HCT116 (cell line): ENCODE measurements at regions not wholly inside any gene's neighbourhood (a gene's known extent, or its start where the extent isn't known, plus 50 kb on each side); places are given as distances from the start of the nearest gene placed in this dataset.

ENCODE experiments used
- ATAC-seq: fragments of 200-7000 bp; cut with Tn5 transposase; 2 replicates; pipeline ENCODE4 v1.9.1; 2020; ENCODE audit warnings: mild to moderate bottlenecking, moderate library complexity
- BruUV-seq: library from RNA; stranded (reverse); fragments of 400-500 nt; replicated peaks from 2 replicates; lab custom pipeline; 2021; lab: Mats Ljungman, UMichigan
- CTCF ChIA-PET: fragments of 300-600 bp; sonication (Branson Sonifier 250); formaldehyde crosslinking; loops from one replicate; lab custom pipeline; 2021; ENCODE audit warnings: antibody characterized with exemption; lab: Charles Lee
- POLR2A ChIA-PET: fragments of 300-600, 350-600 bp; sonication (Branson Sonifier 250); formaldehyde crosslinking; loops from one replicate; lab custom pipeline; 2021; ENCODE audit warnings: antibody characterized with exemption; lab: Charles Lee
- RAD21 ChIA-PET, 2 experiments: fragments of 300-600 bp; sonication (Branson Sonifier 250); formaldehyde crosslinking; loops; one replicate each; lab custom pipeline; 2023; ENCODE audit warnings: low total read pairs in 2 of 2; ENCODE audit not compliant: uncharacterized antibody in 2 of 2, unreplicated experiment in 2 of 2, low non-redundant PET in 1 of 2; lab: Charles Lee
- DNase-seq: peaks from one replicate; pipeline ENCODE4 v3.0.0-alpha.2; 2010; ENCODE audit warnings: low read depth, low spot score
- H2AFZ ChIP-seq: fragments of 200-600 bp; shearing (Covaris generic), sonication (generic); 2 replicates; pipeline ENCODE4 v1.6.1; 2017; ENCODE audit warnings: low read depth, mixed run types, mixed read lengths, antibody characterized with exemption, low read length; ENCODE audit not compliant: poor library complexity, severe bottlenecking
- H3K27ac ChIP-seq: 2 replicates; pipeline ENCODE4 v1.5.1; 2012; ENCODE audit warnings: low read depth, low read length
- H3K27me3 ChIP-seq: fragments of 200-600 bp; sonication (generic); 2 replicates; pipeline ENCODE4 v1.6.1; 2016; ENCODE audit warnings: mixed run types, low read length, mixed read lengths; ENCODE audit not compliant: insufficient read depth
- H3K36me3 ChIP-seq, 2 experiments: fragments of 200-500 bp in 1 of 2; fragments of 200-600 bp in 1 of 2; sonication (Bioruptor generic) in 1 of 2; sonication (generic) in 1 of 2; 2 replicates each; pipeline versions ENCODE4 v1.5.1 to v1.6.1; 2014 to 2016; ENCODE audit warnings: low read length in 2 of 2, inconsistent platforms in 1 of 2, mixed read lengths in 1 of 2, mixed run types in 1 of 2; ENCODE audit not compliant: insufficient read depth in 2 of 2, control insufficient read depth in 1 of 2
- H3K4me1 ChIP-seq, 2 experiments: fragments of 200-600 bp in 1 of 2; sonication (generic) in 1 of 2; 2 replicates each; pipeline versions ENCODE4 v1.5.1 to v1.6.1; 2012 to 2017; ENCODE audit warnings: low read length in 2 of 2, inconsistent platforms in 1 of 2, mild to moderate bottlenecking in 1 of 2, mixed read lengths in 1 of 2, mixed run types in 1 of 2, moderate library complexity in 1 of 2; ENCODE audit not compliant: insufficient read depth in 2 of 2, control insufficient read depth in 1 of 2
- H3K4me2 ChIP-seq: fragments of 200-600 bp; sonication (generic); 2 replicates; pipeline ENCODE4 v1.6.1; 2017; ENCODE audit warnings: mixed run types, low read length, mixed read lengths
- H3K4me3 ChIP-seq, 2 experiments: fragments of 200-600 bp in 1 of 2; sonication (generic) in 1 of 2; replicated peaks in 1 of 2; 2 replicates each; pipeline ENCODE4 v1.5.1; 2011 to 2016; ENCODE audit warnings: low read length in 2 of 2, control low read depth in 1 of 2, low read depth in 1 of 2, mild to moderate bottlenecking in 1 of 2, mixed read lengths in 1 of 2, mixed run types in 1 of 2
- H3K79me2 ChIP-seq: fragments of 200-600 bp; sonication (generic); 2 replicates; pipeline ENCODE4 v1.6.1; 2017; ENCODE audit warnings: mild to moderate bottlenecking, mixed run types, low read length, moderate library complexity, mixed read lengths; ENCODE audit not compliant: insufficient read depth
- H3K9ac ChIP-seq: fragments of 200-600 bp; sonication (generic); 2 replicates; pipeline ENCODE4 v1.6.1; 2016; ENCODE audit warnings: low read length, mixed read lengths
- H3K9me2 ChIP-seq: fragments of 200-600 bp; sonication (generic), shearing (Covaris generic); 2 replicates; pipeline ENCODE4 v1.6.1; 2017; ENCODE audit warnings: mixed run types, mild to moderate bottlenecking, moderate library complexity; ENCODE audit not compliant: insufficient read depth
- H3K9me3 ChIP-seq, 2 experiments: fragments of 200-500 bp in 1 of 2; fragments of 200-600 bp in 1 of 2; sonication (Bioruptor generic) in 1 of 2; sonication (generic) in 1 of 2; 2 replicates each; pipeline ENCODE4 v1.6.1; 2014 to 2017; ENCODE audit warnings: low read length in 2 of 2, mixed read lengths in 2 of 2, inconsistent platforms in 1 of 2, low read depth in 1 of 2, mild to moderate bottlenecking in 1 of 2, mixed run types in 1 of 2, moderate library complexity in 1 of 2; ENCODE audit not compliant: control insufficient read depth in 1 of 2, insufficient read depth in 1 of 2
- H4K20me1 ChIP-seq: fragments of 200-600 bp; sonication (generic), shearing (Covaris generic); 2 replicates; pipeline ENCODE4 v1.6.1; 2017; ENCODE audit warnings: mixed run types, mild to moderate bottlenecking, moderate library complexity; ENCODE audit not compliant: insufficient read depth
- CBX3 ChIP-seq: IDR thresholded peaks from 2 replicates; pipeline ENCODE4 v1.6.1; 2012; ENCODE audit warnings: low read depth
- EGR1 ChIP-seq: IDR thresholded peaks from 2 replicates; pipeline ENCODE4 v1.6.1; 2012; ENCODE audit warnings: low read depth
- FOSL1 ChIP-seq: IDR thresholded peaks from 2 replicates; pipeline ENCODE4 v1.6.1; 2012; ENCODE audit warnings: low read depth
- JUND ChIP-seq: IDR thresholded peaks from 2 replicates; pipeline ENCODE4 v1.6.1; 2012
- POLR2A ChIP-seq: IDR thresholded peaks from 2 replicates; pipeline ENCODE4 v1.7.0; 2011; ENCODE audit warnings: borderline replicate concordance; ENCODE audit not compliant: insufficient read depth, insufficient read length; ENCODE audit errors: extremely low read depth
- POLR2AphosphoS5 ChIP-seq: IDR thresholded peaks from 2 replicates; pipeline ENCODE4 v1.6.1; 2011; ENCODE audit warnings: mild to moderate bottlenecking, low read depth, low read length, moderate library complexity
- RAD21 ChIP-seq: IDR thresholded peaks from 2 replicates; pipeline ENCODE4 v1.6.1; 2012; ENCODE audit warnings: low read depth, mild to moderate bottlenecking
- SIN3A ChIP-seq: IDR thresholded peaks from 2 replicates; pipeline ENCODE4 v1.6.1; 2012; ENCODE audit warnings: low read depth
- YY1 ChIP-seq: IDR thresholded peaks from 2 replicates; pipeline ENCODE4 v1.6.1; 2011; ENCODE audit warnings: low read length, low read depth, moderate library complexity, mild to moderate bottlenecking; ENCODE audit not compliant: insufficient replicate concordance; ENCODE audit errors: extremely low read depth
- ZFX ChIP-seq: fragments of 450-650 bp; IDR thresholded peaks from 2 replicates; pipeline ENCODE4 v1.6.1; 2017
- ZNF274 ChIP-seq: fragments of 200-500 bp; sonication (Bioruptor generic); IDR thresholded peaks from 2 replicates; pipeline ENCODE4 v1.6.1; 2014; ENCODE audit warnings: mild to moderate bottlenecking, low read depth, low read length, inconsistent platforms
- intact Hi-C: fragments of 100-400 bp; cut with micrococcal nuclease; formaldehyde crosslinking; loops from 2 replicates; pipeline ENCODE4 v1.10.0; 2022
- TF ChIP-seq, protein P1 (sequence below): IDR thresholded peaks from 2 replicates; pipeline ENCODE4 v1.6.1; 2012
- TF ChIP-seq, protein P2 (sequence below): IDR thresholded peaks from 2 replicates; pipeline ENCODE4 v1.6.1; 2012
- TF ChIP-seq, protein P3 (sequence below), 3 experiments: fragments of 200-600 bp in 1 of 3; sonication (generic) in 1 of 3; IDR thresholded peaks in 2 of 3; conservative IDR thresholded peaks in 1 of 3; 2 replicates each; pipeline ENCODE4 v1.5.1; 2012 to 2017; ENCODE audit warnings: low read depth in 2 of 3, low read length in 2 of 3, antibody characterized with exemption in 1 of 3, borderline replicate concordance in 1 of 3, control low read depth in 1 of 3, mild to moderate bottlenecking in 1 of 3, mixed read lengths in 1 of 3, mixed run types in 1 of 3, moderate library complexity in 1 of 3; ENCODE audit not compliant: insufficient read depth in 1 of 3

GRCh38 chr2:187857826-187858225 lies 303.6 kb upstream of the TFPI start:
- RAD21 ChIA-PET: no interaction called here
- H3K27ac ChIP-seq: no peak overlapping the region
- no peaks in the 10 kb centered on the region for H4K20me1 ChIP-seq
- BruUV-seq: no TSS peak
- no peaks in the 10 kb centered on the region for H3K9me3 ChIP-seq
- TF ChIP-seq SIN3A (no peak), POLR2A (no peak), ZNF274 (no peak), EGR1 (no peak), ZFX (no peak), JUND (no peak), RAD21 (no peak), POLR2AphosphoS5 (no peak), FOSL1 (no peak), CBX3 (no peak), YY1 (no peak)
- TF ChIP-seq, protein P1, sequence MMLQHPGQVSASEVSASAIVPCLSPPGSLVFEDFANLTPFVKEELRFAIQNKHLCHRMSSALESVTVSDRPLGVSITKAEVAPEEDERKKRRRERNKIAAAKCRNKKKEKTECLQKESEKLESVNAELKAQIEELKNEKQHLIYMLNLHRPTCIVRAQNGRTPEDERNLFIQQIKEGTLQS: no peak
- TF ChIP-seq, protein P2, sequence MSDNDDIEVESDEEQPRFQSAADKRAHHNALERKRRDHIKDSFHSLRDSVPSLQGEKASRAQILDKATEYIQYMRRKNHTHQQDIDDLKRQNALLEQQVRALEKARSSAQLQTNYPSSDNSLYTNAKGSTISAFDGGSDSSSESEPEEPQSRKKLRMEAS: no peak
- TF ChIP-seq, protein P3, sequence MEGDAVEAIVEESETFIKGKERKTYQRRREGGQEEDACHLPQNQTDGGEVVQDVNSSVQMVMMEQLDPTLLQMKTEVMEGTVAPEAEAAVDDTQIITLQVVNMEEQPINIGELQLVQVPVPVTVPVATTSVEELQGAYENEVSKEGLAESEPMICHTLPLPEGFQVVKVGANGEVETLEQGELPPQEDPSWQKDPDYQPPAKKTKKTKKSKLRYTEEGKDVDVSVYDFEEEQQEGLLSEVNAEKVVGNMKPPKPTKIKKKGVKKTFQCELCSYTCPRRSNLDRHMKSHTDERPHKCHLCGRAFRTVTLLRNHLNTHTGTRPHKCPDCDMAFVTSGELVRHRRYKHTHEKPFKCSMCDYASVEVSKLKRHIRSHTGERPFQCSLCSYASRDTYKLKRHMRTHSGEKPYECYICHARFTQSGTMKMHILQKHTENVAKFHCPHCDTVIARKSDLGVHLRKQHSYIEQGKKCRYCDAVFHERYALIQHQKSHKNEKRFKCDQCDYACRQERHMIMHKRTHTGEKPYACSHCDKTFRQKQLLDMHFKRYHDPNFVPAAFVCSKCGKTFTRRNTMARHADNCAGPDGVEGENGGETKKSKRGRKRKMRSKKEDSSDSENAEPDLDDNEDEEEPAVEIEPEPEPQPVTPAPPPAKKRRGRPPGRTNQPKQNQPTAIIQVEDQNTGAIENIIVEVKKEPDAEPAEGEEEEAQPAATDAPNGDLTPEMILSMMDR (IDR thresholded peaks at IDR 0.05 in 2 of 3, conservative IDR thresholded peaks at IDR 0.05 in 1 of 3; ENCODE audit: borderline replicate concordance in 1 of 3, insufficient read depth in 1 of 3, low read depth in 2 of 3, low read length in 2 of 3): no peak
- H3K4me2 ChIP-seq: no peak overlapping the region
- H3K4me3 ChIP-seq: no peak overlapping the region
- H3K4me1 ChIP-seq: no peaks in the 10 kb centered on the region
- H3K79me2 ChIP-seq: no peaks in the 10 kb centered on the region
- no peaks in the 10 kb centered on the region for H3K36me3 ChIP-seq
- H3K9me2 ChIP-seq: no peaks in the 10 kb centered on the region; the same call in 1 of the 2 replicates
- intact Hi-C loops: no loop called here
- no peak for ATAC-seq
- CTCF ChIA-PET: no interaction called here
- H3K9ac ChIP-seq: no peak overlapping the region
- H2AFZ ChIP-seq: no peak overlapping the region
- DNase-seq: no peak
- H3K27me3 ChIP-seq: no peaks in the 10 kb centered on the region
- POLR2A ChIA-PET: no interaction called here
